ENCODE measurements at regions not wholly inside any gene's neighbourhood (a gene's known extent, or its start where the extent isn't known, plus 50 kb on each side); places are given as distances from the start of the nearest gene placed in this dataset.
A peak's percentile ranks its signal among the peaks of the same experiment; 100 is the strongest.

DNA sequence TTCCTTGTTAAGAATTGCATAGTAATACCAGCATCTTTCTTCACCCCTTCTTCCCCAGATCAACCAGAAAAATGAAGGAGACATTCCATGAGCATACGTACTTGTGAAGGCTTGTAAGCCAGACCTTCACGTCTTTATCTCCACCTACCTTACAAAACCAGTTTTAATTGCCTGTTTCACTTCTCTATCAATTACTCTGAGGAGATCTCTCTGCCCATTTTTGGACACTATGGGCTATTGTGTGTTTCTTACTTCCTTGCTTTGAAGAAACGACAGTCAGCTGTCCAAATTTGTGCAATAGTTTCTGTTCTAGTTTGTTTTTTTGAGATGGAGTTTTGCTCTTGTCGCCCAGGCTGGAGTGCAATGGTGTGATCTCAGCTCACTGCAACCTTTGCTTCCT is 349.7 kb upstream of the MBL2 start:
- intact Hi-C loops (cut with DNase I, micrococcal nuclease), result no loop called here
- Mint-ChIP-seq H3K27me3 (no peaks in the 10 kb centered on the region), H3K36me3 (ENCODE audit: low read depth) (no peaks in the 10 kb centered on the region), H3K4me1 (ENCODE audit: low read depth) (no peaks in the 10 kb centered on the region), H3K9me3 (peaks cover 4% of the 10 kb centered on the region), H3K27ac (no peak overlapping the region), H3K4me3 (no peak overlapping the region)
- Histone ChIP-seq H3K4me1 (ENCODE audit: insufficient read depth, low read length) (no peaks in the 10 kb centered on the region), H3K4me3 (ENCODE audit: low read length) (no peak overlapping the region), H3K36me3 (ENCODE audit: insufficient read depth, low read length) (no peaks in the 10 kb centered on the region), H3K27ac (ENCODE audit: low read depth in 1 of 2, low read length in 2 of 2) (no peak overlapping the region), H3K27me3 (ENCODE audit: control insufficient read depth in 1 of 2, insufficient read depth in 2 of 2, low read length in 2 of 2) (no peaks in the 10 kb centered on the region), H3K9me3 (ENCODE audit: control insufficient read depth in 1 of 2, insufficient read depth in 1 of 2, low read length in 2 of 2) (no peaks in the 10 kb centered on the region)
- TF ChIP-seq, protein P1, sequence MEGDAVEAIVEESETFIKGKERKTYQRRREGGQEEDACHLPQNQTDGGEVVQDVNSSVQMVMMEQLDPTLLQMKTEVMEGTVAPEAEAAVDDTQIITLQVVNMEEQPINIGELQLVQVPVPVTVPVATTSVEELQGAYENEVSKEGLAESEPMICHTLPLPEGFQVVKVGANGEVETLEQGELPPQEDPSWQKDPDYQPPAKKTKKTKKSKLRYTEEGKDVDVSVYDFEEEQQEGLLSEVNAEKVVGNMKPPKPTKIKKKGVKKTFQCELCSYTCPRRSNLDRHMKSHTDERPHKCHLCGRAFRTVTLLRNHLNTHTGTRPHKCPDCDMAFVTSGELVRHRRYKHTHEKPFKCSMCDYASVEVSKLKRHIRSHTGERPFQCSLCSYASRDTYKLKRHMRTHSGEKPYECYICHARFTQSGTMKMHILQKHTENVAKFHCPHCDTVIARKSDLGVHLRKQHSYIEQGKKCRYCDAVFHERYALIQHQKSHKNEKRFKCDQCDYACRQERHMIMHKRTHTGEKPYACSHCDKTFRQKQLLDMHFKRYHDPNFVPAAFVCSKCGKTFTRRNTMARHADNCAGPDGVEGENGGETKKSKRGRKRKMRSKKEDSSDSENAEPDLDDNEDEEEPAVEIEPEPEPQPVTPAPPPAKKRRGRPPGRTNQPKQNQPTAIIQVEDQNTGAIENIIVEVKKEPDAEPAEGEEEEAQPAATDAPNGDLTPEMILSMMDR (IDR thresholded peaks at IDR 0.05), result no peak
- ATAC-seq (ENCODE audit: poor library complexity) (no peak), DNase-seq (no peak)
- POLR2A ChIA-PET, result no interaction called here
- CTCF ChIA-PET, result no interaction called here

DNA sequence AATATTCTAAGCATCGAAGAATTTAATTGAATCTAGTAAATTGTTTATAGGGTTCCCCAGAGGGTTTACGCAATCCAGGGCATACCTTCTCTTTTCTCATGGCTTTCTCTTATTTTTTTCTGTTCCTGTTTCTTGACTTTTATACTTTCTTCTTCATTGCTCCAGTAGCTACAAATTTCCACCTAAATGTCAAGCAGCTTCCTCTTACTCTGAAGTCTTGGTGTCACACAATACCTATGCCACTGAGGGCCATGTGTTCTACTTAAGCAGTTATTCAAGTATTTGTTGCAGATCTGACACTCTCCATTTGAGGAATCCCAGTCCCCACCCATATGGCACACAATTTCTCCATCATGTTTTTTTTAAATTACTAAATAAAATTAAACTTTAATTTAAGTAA is 343.1 kb upstream of the MBL2 start:
- H3K27ac Mint-ChIP-seq, result no peak overlapping the region
- intact Hi-C loops (cut with DNase I, micrococcal nuclease), result no loop called here
- ATAC-seq (ENCODE audit: poor library complexity) (no peak), DNase-seq (no peak)
- Histone ChIP-seq H3K4me1 (ENCODE audit: insufficient read depth, low read length) (no peaks in the 10 kb centered on the region), H3K4me3 (ENCODE audit: low read length) (no peak overlapping the region), H3K27ac (ENCODE audit: low read depth in 1 of 2, low read length in 2 of 2) (no peak overlapping the region), H3K9me3 (ENCODE audit: control insufficient read depth in 1 of 2, insufficient read depth in 1 of 2, low read length in 2 of 2) (peaks cover 0 to 7% of the 10 kb centered on the region in 2 experiments), H3K36me3 (ENCODE audit: insufficient read depth, low read length) (no peaks in the 10 kb centered on the region), H3K27me3 (ENCODE audit: control insufficient read depth in 1 of 2, insufficient read depth in 2 of 2, low read length in 2 of 2) (no peaks in the 10 kb centered on the region)
- peaks cover 16% of the 10 kb centered on the region for H3K9me3 Mint-ChIP-seq
- H3K27me3 Mint-ChIP-seq, result no peaks in the 10 kb centered on the region
- TF ChIP-seq, protein P1 (IDR thresholded peaks at IDR 0.05), result no peak
- peaks cover 3% of the 10 kb centered on the region for H3K4me1 Mint-ChIP-seq (ENCODE audit: low read depth)
- no peaks in the 10 kb centered on the region for H3K36me3 Mint-ChIP-seq (ENCODE audit: low read depth)
- CTCF ChIA-PET, result no interaction called here
- H3K4me3 Mint-ChIP-seq, result no peak overlapping the region
- POLR2A ChIA-PET, result no interaction called here

GRCh38 chr10:53111529-53111928 is 338.9 kb upstream of the MBL2 start:
- H3K27ac Mint-ChIP-seq, result no peak overlapping the region
- no peaks in the 10 kb centered on the region for H3K27me3 ChIP-seq (ENCODE audit: control insufficient read depth in 1 of 2, insufficient read depth in 2 of 2, low read length in 2 of 2)
- DNase-seq, result peak in 2 of 14 experiments; percentile 0 to 7
- H3K4me1 ChIP-seq (ENCODE audit: insufficient read depth, low read length), result no peaks in the 10 kb centered on the region
- intact Hi-C loops (cut with DNase I, micrococcal nuclease), result no loop called here
- no peak overlapping the region for H3K4me3 ChIP-seq (ENCODE audit: low read length)
- TF ChIP-seq, protein P1 (IDR thresholded peaks at IDR 0.05), result no peak
- H3K27me3 Mint-ChIP-seq, result no peaks in the 10 kb centered on the region
- no peaks in the 10 kb centered on the region for H3K36me3 ChIP-seq (ENCODE audit: insufficient read depth, low read length)
- peaks cover 0 to 7% of the 10 kb centered on the region in 2 experiments for H3K9me3 ChIP-seq (ENCODE audit: control insufficient read depth in 1 of 2, insufficient read depth in 1 of 2, low read length in 2 of 2)
- H3K9me3 Mint-ChIP-seq, result peaks cover 21% of the 10 kb centered on the region
- H3K36me3 Mint-ChIP-seq (ENCODE audit: low read depth), result no peaks in the 10 kb centered on the region
- peak; percentile 32 for ATAC-seq (ENCODE audit: poor library complexity)
- CTCF ChIA-PET, result no interaction called here
- peaks cover 9% of the 10 kb centered on the region for H3K4me1 Mint-ChIP-seq (ENCODE audit: low read depth)
- H3K27ac ChIP-seq (ENCODE audit: low read depth in 1 of 2, low read length in 2 of 2), result no peak overlapping the region
- POLR2A ChIA-PET, result no interaction called here
- H3K4me3 Mint-ChIP-seq, result no peak overlapping the region
